ENCODE measurements at regions not wholly inside any gene's neighbourhood (a gene's known extent, or its start where the extent isn't known, plus 50 kb on each side); places are given as distances from the start of the nearest gene placed in this dataset.

GRCh38 chr11:11789735-11790369, 51.9 kb upstream of the USP47 start:
- no peak for DNase-seq

- DNase-seq = no peak
Observed at GRCh38 chr11:11788063-11788710, 53.6 kb upstream of the USP47 start.

GRCh38 chr11:11787305-11788062, 54.3 kb upstream of the USP47 start:
- peak; percentile 70 for DNase-seq

GRCh38 chr11:11786771-11787170, 55.0 kb upstream of the USP47 start:
- DNase-seq = no peak

GRCh38 chr11:11786234-11786633, 55.5 kb upstream of the USP47 start:
- DNase-seq = no peak

GRCh38 chr11:11782532-11783110, 59.2 kb upstream of the USP47 start:
- no peak for DNase-seq

GRCh38 chr11:11780858-11781257, 60.9 kb upstream of the USP47 start:
- no peak for DNase-seq

GRCh38 chr11:11779975-11780374, 61.8 kb upstream of the USP47 start:
- DNase-seq = no peak

- DNase-seq = no peak
Observed at GRCh38 chr11:11777897-11778296, 63.9 kb upstream of the USP47 start.

GRCh38 chr11:11776714-11777113, 65.1 kb upstream of the USP47 start:
- DNase-seq = no peak

GRCh38 chr11:11774928-11775327, 66.8 kb upstream of the USP47 start:
- DNase-seq = no peak

GRCh38 chr11:11772865-11773515, 68.8 kb upstream of the USP47 start:
- no peak for DNase-seq

- DNase-seq = no peak
Observed at GRCh38 chr11:11770921-11771486, 70.8 kb upstream of the USP47 start.

GRCh38 chr11:11770296-11770695, 71.5 kb upstream of the USP47 start:
- no peak for DNase-seq

- no peak for DNase-seq
Observed at GRCh38 chr11:11769782-11770181, 72.0 kb upstream of the USP47 start.

- DNase-seq = no peak
Observed at GRCh38 chr11:11769362-11769761, 72.4 kb upstream of the USP47 start.

GRCh38 chr11:11764423-11764803, 77.4 kb upstream of the USP47 start:
- DNase-seq = no peak

GRCh38 chr11:11763796-11764422, 77.9 kb upstream of the USP47 start:
- DNase-seq = no peak

GRCh38 chr11:11760838-11761237, 80.9 kb upstream of the USP47 start:
- DNase-seq = no peak

- no peak for DNase-seq
Observed at GRCh38 chr11:11758603-11759196, 83.1 kb upstream of the USP47 start.

- no peak for DNase-seq
Observed at GRCh38 chr11:11757909-11758308, 83.9 kb upstream of the USP47 start.

- no peak for DNase-seq
Observed at GRCh38 chr11:11756718-11757117, 85.1 kb upstream of the USP47 start.

Measured in activated CD8-positive, alpha-beta memory T cell treated with anti-CD3 and anti-CD28 coated beads, Interleukin-2, amount 50 U/mL, for 4 hours (primary cell).